Panc1 (cell line): ENCODE measurements at regions not wholly inside any gene's neighbourhood (a gene's known extent, or its start where the extent isn't known, plus 50 kb on each side); places are given as distances from the start of the nearest gene placed in this dataset.

ENCODE experiments used
- ATAC-seq: fragments of 200-7000 bp; cut with Tn5 transposase; 2 replicates; pipeline ENCODE4 v1.9.1; 2020; ENCODE audit warnings: mild to moderate bottlenecking, moderate library complexity
- BruUV-seq: library from RNA; stranded (reverse); fragments of 400-500 nt; replicated peaks from 2 replicates; lab custom pipeline; 2021; lab: Mats Ljungman, UMichigan
- CTCF ChIA-PET: fragments of 300-600 bp; sonication (Branson Sonifier 250); formaldehyde crosslinking; loops from one replicate; lab custom pipeline; 2022; ENCODE audit warnings: antibody characterized with exemption; lab: Charles Lee
- POLR2A ChIA-PET: fragments of 300-600 bp; sonication (Branson Sonifier 250); formaldehyde crosslinking; loops from one replicate; lab custom pipeline; 2022; ENCODE audit warnings: antibody characterized with exemption; lab: Charles Lee
- DNase-seq: peaks from one replicate; pipeline ENCODE4 v3.0.0-alpha.2; 2010; ENCODE audit warnings: low read depth, low spot score
- H3K27ac ChIP-seq: 2 replicates; pipeline ENCODE4 v1.5.1; 2011; ENCODE audit warnings: mild to moderate bottlenecking, low read length, inconsistent platforms
- H3K27me3 ChIP-seq: fragments of 200-500 bp; sonication (Bioruptor generic); 2 replicates; pipeline ENCODE4 v1.6.0; 2014; ENCODE audit warnings: low read length, inconsistent platforms; ENCODE audit not compliant: control insufficient read depth, insufficient read depth
- H3K36me3 ChIP-seq: fragments of 200-500 bp; sonication (Bioruptor generic); 2 replicates; pipeline ENCODE4 v1.5.1; 2014; ENCODE audit warnings: inconsistent platforms, mild to moderate bottlenecking, low read length, moderate library complexity; ENCODE audit not compliant: control insufficient read depth, insufficient read depth
- H3K4me1 ChIP-seq: 2 replicates; pipeline ENCODE4 v1.5.1; 2011; ENCODE audit warnings: inconsistent platforms, mild to moderate bottlenecking, low read length, moderate library complexity; ENCODE audit not compliant: control insufficient read depth, insufficient read depth
- H3K4me3 ChIP-seq, 2 experiments: 2 replicates each; pipeline ENCODE4 v1.5.1; 2011 to 2012; ENCODE audit warnings: low read depth in 2 of 2, low read length in 2 of 2, mild to moderate bottlenecking in 2 of 2, inconsistent platforms in 1 of 2, moderate library complexity in 1 of 2
- H3K9me3 ChIP-seq: fragments of 200-500 bp; sonication (Bioruptor generic); 2 replicates; pipeline ENCODE4 v1.5.1; 2014; ENCODE audit warnings: low read depth, mild to moderate bottlenecking, inconsistent platforms, low read length, moderate library complexity; ENCODE audit not compliant: control insufficient read depth, insufficient read depth
- POLR2AphosphoS5 ChIP-seq: IDR thresholded peaks from 2 replicates; pipeline ENCODE4 v1.6.1; 2012; ENCODE audit warnings: mild to moderate bottlenecking, low read depth, low read length, moderate library complexity
- SIN3A ChIP-seq: IDR thresholded peaks from 2 replicates; pipeline ENCODE4 v1.6.1; 2012; ENCODE audit warnings: low read depth, mild to moderate bottlenecking, low read length, moderate library complexity, borderline replicate concordance; ENCODE audit not compliant: insufficient read depth
- TCF7L2 ChIP-seq: IDR thresholded peaks from 2 replicates; pipeline ENCODE4 v1.6.1; 2011; ENCODE audit warnings: mild to moderate bottlenecking, low read depth, low read length, inconsistent platforms
- in situ Hi-C: cut with HindIII; loops from 2 replicates; pipeline ENCODE4 v1.10.0; 2016; ENCODE audit warnings: low sequenced_read_pairs, low pct_unique_long_range_greater_than_20kb
- intact Hi-C: fragments of 100-400 bp; cut with micrococcal nuclease; formaldehyde crosslinking; loops from one replicate; pipeline ENCODE4 v1.10.0; 2022; ENCODE audit not compliant: unreplicated experiment
- TF ChIP-seq, protein P1 (sequence below), 2 experiments: IDR thresholded peaks; 2 replicates each; pipeline ENCODE4 v1.6.1; 2011 to 2012; ENCODE audit warnings: low read depth in 2 of 2, control low read depth in 1 of 2, low read length in 1 of 2, mild to moderate bottlenecking in 1 of 2, moderate library complexity in 1 of 2; ENCODE audit not compliant: insufficient read depth in 1 of 2
- TF ChIP-seq, protein P2 (sequence below): fragments of 450-650 bp; IDR thresholded peaks from 2 replicates; pipeline ENCODE4 v1.5.1; 2017; ENCODE audit warnings: mild to moderate bottlenecking

GRCh38 chr10:83354456-83354855 lies 784.9 kb upstream of the GHITM start:
- H3K9me3 ChIP-seq: peaks cover 13% of the 10 kb centered on the region; the same call in 1 of the 2 replicates
- in situ Hi-C loops (no loop called here), intact Hi-C loops (no loop called here)
- ChIA-PET POLR2A (no interaction called here), CTCF (no interaction called here)
- H3K4me1 ChIP-seq: no peaks in the 10 kb centered on the region
- no peak overlapping the region for H3K4me3 ChIP-seq
- H3K27me3 ChIP-seq: no peaks in the 10 kb centered on the region
- no peaks in the 10 kb centered on the region for H3K36me3 ChIP-seq
- no peak for DNase-seq
- no TSS peak for BruUV-seq
- ATAC-seq: no peak
- no peak overlapping the region for H3K27ac ChIP-seq
- TF ChIP-seq, protein P1, sequence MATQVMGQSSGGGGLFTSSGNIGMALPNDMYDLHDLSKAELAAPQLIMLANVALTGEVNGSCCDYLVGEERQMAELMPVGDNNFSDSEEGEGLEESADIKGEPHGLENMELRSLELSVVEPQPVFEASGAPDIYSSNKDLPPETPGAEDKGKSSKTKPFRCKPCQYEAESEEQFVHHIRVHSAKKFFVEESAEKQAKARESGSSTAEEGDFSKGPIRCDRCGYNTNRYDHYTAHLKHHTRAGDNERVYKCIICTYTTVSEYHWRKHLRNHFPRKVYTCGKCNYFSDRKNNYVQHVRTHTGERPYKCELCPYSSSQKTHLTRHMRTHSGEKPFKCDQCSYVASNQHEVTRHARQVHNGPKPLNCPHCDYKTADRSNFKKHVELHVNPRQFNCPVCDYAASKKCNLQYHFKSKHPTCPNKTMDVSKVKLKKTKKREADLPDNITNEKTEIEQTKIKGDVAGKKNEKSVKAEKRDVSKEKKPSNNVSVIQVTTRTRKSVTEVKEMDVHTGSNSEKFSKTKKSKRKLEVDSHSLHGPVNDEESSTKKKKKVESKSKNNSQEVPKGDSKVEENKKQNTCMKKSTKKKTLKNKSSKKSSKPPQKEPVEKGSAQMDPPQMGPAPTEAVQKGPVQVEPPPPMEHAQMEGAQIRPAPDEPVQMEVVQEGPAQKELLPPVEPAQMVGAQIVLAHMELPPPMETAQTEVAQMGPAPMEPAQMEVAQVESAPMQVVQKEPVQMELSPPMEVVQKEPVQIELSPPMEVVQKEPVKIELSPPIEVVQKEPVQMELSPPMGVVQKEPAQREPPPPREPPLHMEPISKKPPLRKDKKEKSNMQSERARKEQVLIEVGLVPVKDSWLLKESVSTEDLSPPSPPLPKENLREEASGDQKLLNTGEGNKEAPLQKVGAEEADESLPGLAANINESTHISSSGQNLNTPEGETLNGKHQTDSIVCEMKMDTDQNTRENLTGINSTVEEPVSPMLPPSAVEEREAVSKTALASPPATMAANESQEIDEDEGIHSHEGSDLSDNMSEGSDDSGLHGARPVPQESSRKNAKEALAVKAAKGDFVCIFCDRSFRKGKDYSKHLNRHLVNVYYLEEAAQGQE (IDR thresholded peaks at IDR 0.05; ENCODE audit: insufficient read depth in 1 of 2, low read depth in 2 of 2, low read length in 1 of 2): no peak
- TF ChIP-seq TCF7L2 (no peak), SIN3A (no peak), POLR2AphosphoS5 (no peak)
- TF ChIP-seq, protein P2, sequence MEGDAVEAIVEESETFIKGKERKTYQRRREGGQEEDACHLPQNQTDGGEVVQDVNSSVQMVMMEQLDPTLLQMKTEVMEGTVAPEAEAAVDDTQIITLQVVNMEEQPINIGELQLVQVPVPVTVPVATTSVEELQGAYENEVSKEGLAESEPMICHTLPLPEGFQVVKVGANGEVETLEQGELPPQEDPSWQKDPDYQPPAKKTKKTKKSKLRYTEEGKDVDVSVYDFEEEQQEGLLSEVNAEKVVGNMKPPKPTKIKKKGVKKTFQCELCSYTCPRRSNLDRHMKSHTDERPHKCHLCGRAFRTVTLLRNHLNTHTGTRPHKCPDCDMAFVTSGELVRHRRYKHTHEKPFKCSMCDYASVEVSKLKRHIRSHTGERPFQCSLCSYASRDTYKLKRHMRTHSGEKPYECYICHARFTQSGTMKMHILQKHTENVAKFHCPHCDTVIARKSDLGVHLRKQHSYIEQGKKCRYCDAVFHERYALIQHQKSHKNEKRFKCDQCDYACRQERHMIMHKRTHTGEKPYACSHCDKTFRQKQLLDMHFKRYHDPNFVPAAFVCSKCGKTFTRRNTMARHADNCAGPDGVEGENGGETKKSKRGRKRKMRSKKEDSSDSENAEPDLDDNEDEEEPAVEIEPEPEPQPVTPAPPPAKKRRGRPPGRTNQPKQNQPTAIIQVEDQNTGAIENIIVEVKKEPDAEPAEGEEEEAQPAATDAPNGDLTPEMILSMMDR: no peak

DNA sequence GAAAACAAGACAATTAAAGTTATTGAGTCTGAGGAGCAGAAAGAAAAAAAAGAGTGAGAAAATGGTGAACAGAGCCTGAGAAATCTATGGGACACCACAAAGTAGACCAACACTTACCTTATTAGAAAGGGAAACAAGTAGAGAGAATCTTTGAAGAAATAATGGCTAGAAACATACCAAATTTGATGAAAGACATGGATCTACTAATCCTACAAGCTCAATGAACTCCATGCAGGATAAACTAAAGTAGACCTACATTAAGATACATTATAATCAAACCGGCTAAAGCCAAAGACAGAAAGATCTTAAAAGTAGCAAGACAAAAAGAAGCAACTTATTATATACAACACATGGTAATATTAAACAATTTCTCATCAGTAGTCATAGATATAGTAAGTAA lies 782.3 kb upstream of the GHITM start:
- no peaks in the 10 kb centered on the region for H3K4me1 ChIP-seq
- ATAC-seq (no peak), DNase-seq (no peak)
- no peak for TF ChIP-seq POLR2AphosphoS5
- TF ChIP-seq SIN3A: no peak
- TF ChIP-seq TCF7L2: no peak
- TF ChIP-seq, protein P2: no peak
- TF ChIP-seq, protein P1 (IDR thresholded peaks at IDR 0.05; ENCODE audit: insufficient read depth in 1 of 2, low read depth in 2 of 2, low read length in 1 of 2): no peak
- in situ Hi-C loops: no loop called here
- no peak overlapping the region for H3K4me3 ChIP-seq
- no TSS peak for BruUV-seq
- ChIA-PET POLR2A (no interaction called here), CTCF (no interaction called here)
- intact Hi-C loops: no loop called here
- no peaks in the 10 kb centered on the region for H3K36me3 ChIP-seq
- H3K27me3 ChIP-seq: no peaks in the 10 kb centered on the region
- no peak overlapping the region for H3K27ac ChIP-seq
- peaks cover 10% of the 10 kb centered on the region; the same call in 1 of the 2 replicates for H3K9me3 ChIP-seq
